GM12878 (cell line): ENCODE measurements at regions not wholly inside any gene's neighbourhood (a gene's known extent, or its start where the extent isn't known, plus 50 kb on each side); places are given as distances from the start of the nearest gene placed in this dataset.

ENCODE experiments used
- ATAC-seq: fragments of 200-7000 bp; cut with Tn5 transposase; 3 replicates; pipeline ENCODE4 v1.9.1; 2020; ENCODE audit warnings: mild to moderate bottlenecking, moderate library complexity
- BruUV-seq: library from RNA; stranded (reverse); fragments of 400-500 nt; replicated peaks from 2 replicates; lab custom pipeline; 2021; lab: Mats Ljungman, UMichigan
- CTCF ChIA-PET: fragments of 300-600 bp; sonication (Branson Sonifier 250); formaldehyde crosslinking; extraction: SDS; loops from one replicate; lab custom pipeline; 2021; ENCODE audit warnings: inconsistent platforms; lab: Yijun Ruan, JAX
- POLR2A ChIA-PET: fragments of 350-600 bp; formaldehyde crosslinking; extraction: SDS; loops from one replicate; lab custom pipeline; 2021; ENCODE audit warnings: inconsistent platforms; lab: Charles Lee
- RAD21 ChIA-PET: fragments of 300-600 bp; sonication (Branson Sonifier 250); formaldehyde crosslinking; loops from one replicate; lab custom pipeline; 2023; ENCODE audit warnings: antibody characterized with exemption; ENCODE audit not compliant: unreplicated experiment; lab: Charles Lee
- SMC1A ChIA-PET: fragments of 300-600 bp; sonication (Branson Sonifier 250); formaldehyde crosslinking; loops from one replicate; lab custom pipeline; 2023; ENCODE audit not compliant: unreplicated experiment, uncharacterized antibody; lab: Charles Lee
- DNase-seq: peaks from one replicate; pipeline ENCODE4 v3.0.0-alpha.2; 2011; ENCODE audit warnings: low read depth, low spot score
- FAIRE-seq: peaks from 3 replicates; lab custom pipeline; 2011; peaks lifted over from hg19 to GRCh38; lab: Jason Lieb, UNC
- H2AFZ ChIP-seq: 2 replicates; pipeline ENCODE4 v1.6.0; 2011; ENCODE audit warnings: low read depth, low read length, control low read depth; ENCODE audit not compliant: control insufficient read depth
- H3K27ac ChIP-seq: 2 replicates; pipeline ENCODE4 v1.5.1; 2011; ENCODE audit warnings: control low read depth; ENCODE audit not compliant: control insufficient read depth, insufficient read depth
- H3K27me3 ChIP-seq, 2 experiments: replicated peaks in 1 of 2; 2 replicates each; pipeline versions ENCODE4 v1.6.0 to v1.6.1; 2011; ENCODE audit warnings: low read length in 1 of 2; ENCODE audit not compliant: control insufficient read depth in 2 of 2, insufficient read depth in 2 of 2
- H3K36me3 ChIP-seq, 2 experiments: 2 replicates each; pipeline ENCODE4 v1.5.1; 2011; ENCODE audit warnings: low read length in 1 of 2; ENCODE audit not compliant: control insufficient read depth in 2 of 2, insufficient read depth in 2 of 2
- H3K4me1 ChIP-seq: 2 replicates; pipeline ENCODE4 v1.6.1; 2011; ENCODE audit warnings: mild to moderate bottlenecking, low read length, moderate library complexity, mixed read lengths; ENCODE audit not compliant: control insufficient read depth, insufficient read depth
- H3K4me2 ChIP-seq: 2 replicates; pipeline ENCODE4 v1.6.0; 2011; ENCODE audit warnings: control low read depth; ENCODE audit not compliant: control insufficient read depth, insufficient read depth
- H3K4me3 ChIP-seq: fragments of 200-600 bp; sonication (generic); 2 replicates; pipeline ENCODE4 v1.5.1; 2016
- H3K79me2 ChIP-seq: 2 replicates; pipeline ENCODE4 v1.6.0; 2011; ENCODE audit warnings: low read length; ENCODE audit not compliant: control insufficient read depth, insufficient read depth
- H3K9ac ChIP-seq: 2 replicates; pipeline ENCODE4 v1.8.0; 2011; ENCODE audit warnings: low read length, control low read depth, mixed read lengths; ENCODE audit not compliant: control insufficient read depth, insufficient read depth
- H3K9me3 ChIP-seq: replicated peaks from 3 replicates; pipeline ENCODE4 v1.5.1; 2011; ENCODE audit warnings: mild to moderate bottlenecking, low read length; ENCODE audit not compliant: control insufficient read depth, insufficient read depth
- H4K20me1 ChIP-seq: 2 replicates; pipeline ENCODE4 v1.6.0; 2011; ENCODE audit not compliant: control insufficient read depth, insufficient read depth
- BACH1 ChIP-seq: fragments of 450-650 bp; IDR thresholded peaks from 2 replicates; pipeline ENCODE4 v1.6.1; 2017; ENCODE audit warnings: mild to moderate bottlenecking, borderline replicate concordance
- MYB ChIP-seq: fragments of 150-350 bp; IDR thresholded peaks from 2 replicates; pipeline ENCODE4 v1.6.1; 2014; ENCODE audit warnings: mild to moderate bottlenecking, low read depth, low read length, borderline replicate concordance
- NR2C2 ChIP-seq: IDR thresholded peaks from 2 replicates; pipeline ENCODE4 v1.6.1; 2011; ENCODE audit warnings: borderline replicate concordance, low read depth; ENCODE audit not compliant: control insufficient read depth, insufficient read length
- SUPT20H ChIP-seq: IDR thresholded peaks from 2 replicates; pipeline ENCODE4 v1.6.1; 2011; ENCODE audit warnings: low read depth, mild to moderate bottlenecking, low read length, moderate library complexity, borderline replicate concordance; ENCODE audit not compliant: control insufficient read depth
- TAF1 ChIP-seq: IDR thresholded peaks from 2 replicates; pipeline ENCODE4 v1.6.1; 2011; ENCODE audit warnings: mild to moderate bottlenecking, low read depth, low read length, borderline replicate concordance
- WGBS: methylation state at CpG from one replicate; pipeline ENCODE4 v1.1.6; 2016; ENCODE audit warnings: low lambda C conversion rate; ENCODE audit not compliant: insufficient replicate concordance, insufficient coverage; ENCODE audit errors: missing lambda C conversion rate; 5-methylcytosine and 5-hydroxymethylcytosine counted together
- in situ Hi-C: fragments of 300-500 bp; cut with MboI; formaldehyde crosslinking; loops from 9 replicates; pipeline ENCODE4 v1.14.3; 2018; ENCODE audit warnings: mixed read lengths
- intact Hi-C: fragments of 100-400 bp; cut with micrococcal nuclease; formaldehyde crosslinking; loops from one replicate; pipeline ENCODE4 v1.14.2; 2022; ENCODE audit not compliant: unreplicated experiment
- TF ChIP-seq, protein P1 (sequence below): fragments of 450-650 bp; IDR thresholded peaks from 2 replicates; pipeline ENCODE4 v1.6.1; 2016; ENCODE audit warnings: mild to moderate bottlenecking
- TF ChIP-seq, protein P2 (sequence below): fragments of 450-650 bp; formaldehyde crosslinking; IDR thresholded peaks from 2 replicates; pipeline ENCODE4 v1.4.0; 2020; ENCODE audit warnings: mild to moderate bottlenecking, moderate library complexity

DNA sequence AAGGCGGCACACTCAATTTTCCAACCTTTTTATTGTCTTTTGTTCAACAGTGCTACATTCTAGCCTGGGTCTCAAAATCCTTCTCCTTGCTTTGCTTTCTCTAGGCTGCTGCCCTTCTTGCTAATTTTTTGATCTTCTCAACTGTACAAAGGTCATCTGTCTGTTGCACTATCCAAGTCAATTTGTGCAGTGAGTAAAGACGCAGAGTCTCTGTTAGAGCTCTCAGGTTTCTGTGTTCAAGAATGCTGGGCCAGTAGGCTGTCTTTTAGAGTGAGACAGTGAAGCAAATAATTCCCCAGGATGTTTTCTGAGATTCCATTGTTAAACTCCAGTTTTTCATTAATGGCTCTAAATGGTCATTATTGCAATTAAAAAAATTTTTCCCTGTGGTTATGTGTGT lies 255.7 kb upstream of the ACTBL2 start:
- Histone ChIP-seq H3K79me2 (no peaks in the 10 kb centered on the region), H3K4me2 (no peak overlapping the region), H3K36me3 (no peaks in the 10 kb centered on the region), H3K27ac (no peak overlapping the region), H3K4me3 (no peak overlapping the region), H3K9ac (no peak overlapping the region), H3K27me3 (no peaks in the 10 kb centered on the region), H3K9me3 (no peaks in the 10 kb centered on the region), H3K4me1 (no peaks in the 10 kb centered on the region), H4K20me1 (no peaks in the 10 kb centered on the region), H2AFZ (no peak overlapping the region)
- ATAC-seq (no peak), FAIRE-seq (no peak), DNase-seq (no peak)
- 57% methylated on average over 2 of the region's 2 CpGs for WGBS
- CTCF ChIA-PET = no interaction called here
- RAD21 ChIA-PET = no interaction called here
- BruUV-seq = no TSS peak
- POLR2A ChIA-PET = no interaction called here
- SMC1A ChIA-PET = no interaction called here
- intact Hi-C loops = no loop called here
- in situ Hi-C loops = no loop called here
- TF ChIP-seq NR2C2 = no peak
- no peak for TF ChIP-seq TAF1
- no peak for TF ChIP-seq SUPT20H
- TF ChIP-seq, protein P1, sequence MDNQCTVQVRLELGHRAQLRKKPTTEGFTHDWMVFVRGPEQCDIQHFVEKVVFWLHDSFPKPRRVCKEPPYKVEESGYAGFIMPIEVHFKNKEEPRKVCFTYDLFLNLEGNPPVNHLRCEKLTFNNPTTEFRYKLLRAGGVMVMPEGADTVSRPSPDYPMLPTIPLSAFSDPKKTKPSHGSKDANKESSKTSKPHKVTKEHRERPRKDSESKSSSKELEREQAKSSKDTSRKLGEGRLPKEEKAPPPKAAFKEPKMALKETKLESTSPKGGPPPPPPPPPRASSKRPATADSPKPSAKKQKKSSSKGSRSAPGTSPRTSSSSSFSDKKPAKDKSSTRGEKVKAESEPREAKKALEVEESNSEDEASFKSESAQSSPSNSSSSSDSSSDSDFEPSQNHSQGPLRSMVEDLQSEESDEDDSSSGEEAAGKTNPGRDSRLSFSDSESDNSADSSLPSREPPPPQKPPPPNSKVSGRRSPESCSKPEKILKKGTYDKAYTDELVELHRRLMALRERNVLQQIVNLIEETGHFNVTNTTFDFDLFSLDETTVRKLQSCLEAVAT = no peak
- TF ChIP-seq, protein P2, sequence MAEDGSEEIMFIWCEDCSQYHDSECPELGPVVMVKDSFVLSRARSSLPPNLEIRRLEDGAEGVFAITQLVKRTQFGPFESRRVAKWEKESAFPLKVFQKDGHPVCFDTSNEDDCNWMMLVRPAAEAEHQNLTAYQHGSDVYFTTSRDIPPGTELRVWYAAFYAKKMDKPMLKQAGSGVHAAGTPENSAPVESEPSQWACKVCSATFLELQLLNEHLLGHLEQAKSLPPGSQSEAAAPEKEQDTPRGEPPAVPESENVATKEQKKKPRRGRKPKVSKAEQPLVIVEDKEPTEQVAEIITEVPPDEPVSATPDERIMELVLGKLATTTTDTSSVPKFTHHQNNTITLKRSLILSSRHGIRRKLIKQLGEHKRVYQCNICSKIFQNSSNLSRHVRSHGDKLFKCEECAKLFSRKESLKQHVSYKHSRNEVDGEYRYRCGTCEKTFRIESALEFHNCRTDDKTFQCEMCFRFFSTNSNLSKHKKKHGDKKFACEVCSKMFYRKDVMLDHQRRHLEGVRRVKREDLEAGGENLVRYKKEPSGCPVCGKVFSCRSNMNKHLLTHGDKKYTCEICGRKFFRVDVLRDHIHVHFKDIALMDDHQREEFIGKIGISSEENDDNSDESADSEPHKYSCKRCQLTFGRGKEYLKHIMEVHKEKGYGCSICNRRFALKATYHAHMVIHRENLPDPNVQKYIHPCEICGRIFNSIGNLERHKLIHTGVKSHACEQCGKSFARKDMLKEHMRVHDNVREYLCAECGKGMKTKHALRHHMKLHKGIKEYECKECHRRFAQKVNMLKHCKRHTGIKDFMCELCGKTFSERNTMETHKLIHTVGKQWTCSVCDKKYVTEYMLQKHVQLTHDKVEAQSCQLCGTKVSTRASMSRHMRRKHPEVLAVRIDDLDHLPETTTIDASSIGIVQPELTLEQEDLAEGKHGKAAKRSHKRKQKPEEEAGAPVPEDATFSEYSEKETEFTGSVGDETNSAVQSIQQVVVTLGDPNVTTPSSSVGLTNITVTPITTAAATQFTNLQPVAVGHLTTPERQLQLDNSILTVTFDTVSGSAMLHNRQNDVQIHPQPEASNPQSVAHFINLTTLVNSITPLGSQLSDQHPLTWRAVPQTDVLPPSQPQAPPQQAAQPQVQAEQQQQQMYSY (CRISPR knock-in tag) = no peak
- no peak for TF ChIP-seq MYB
- TF ChIP-seq BACH1 = no peak
